DND-41 (cell line): ENCODE measurements at regions not wholly inside any gene's neighbourhood (a gene's known extent, or its start where the extent isn't known, plus 50 kb on each side); places are given as distances from the start of the nearest gene placed in this dataset.

ENCODE experiments used
- ATAC-seq: fragments of 200-7000 bp; cut with Tn5 transposase; 3 replicates; pipeline ENCODE4 v1.9.1; 2021; ENCODE audit warnings: low read depth; ENCODE audit not compliant: insufficient read depth
- DNase-seq: peaks from one replicate; pipeline ENCODE4 v3.0.0-alpha.2; 2020
- H2AFZ ChIP-seq: 2 replicates; pipeline ENCODE4 v1.6.0; 2012; ENCODE audit warnings: low read depth, low read length
- H3K27ac ChIP-seq: 2 replicates; pipeline ENCODE4 v1.5.1; 2012; ENCODE audit warnings: low read length, inconsistent platforms
- H3K27me3 ChIP-seq: fragments of 200-600 bp; sonication (generic); 2 replicates; pipeline ENCODE4 v1.6.0; 2012; ENCODE audit warnings: low read length, mild to moderate bottlenecking, inconsistent platforms; ENCODE audit not compliant: insufficient read depth, poor library complexity
- H3K36me3 ChIP-seq: 2 replicates; pipeline ENCODE4 v1.5.1; 2012; ENCODE audit warnings: low read length, inconsistent platforms; ENCODE audit not compliant: insufficient read depth
- H3K4me1 ChIP-seq: 2 replicates; pipeline ENCODE4 v1.5.1; 2012; ENCODE audit warnings: mild to moderate bottlenecking, low read length; ENCODE audit not compliant: insufficient read depth
- H3K4me2 ChIP-seq: 2 replicates; pipeline ENCODE4 v1.6.0; 2012; ENCODE audit warnings: mild to moderate bottlenecking, moderate library complexity, low read length, inconsistent platforms; ENCODE audit not compliant: insufficient read depth
- H3K4me3 ChIP-seq, 2 experiments: fragments of 200-600 bp in 1 of 2; shearing (Covaris generic) in 1 of 2; 2 replicates each; pipeline ENCODE4 v1.5.1; 2012 to 2016; ENCODE audit warnings: inconsistent platforms in 2 of 2, low read length in 2 of 2, mild to moderate bottlenecking in 2 of 2, low read depth in 1 of 2, moderate library complexity in 1 of 2
- H3K79me2 ChIP-seq: 2 replicates; pipeline ENCODE4 v1.6.0; 2012; ENCODE audit warnings: low read length, inconsistent platforms; ENCODE audit not compliant: insufficient read depth
- H3K9ac ChIP-seq: 2 replicates; pipeline ENCODE4 v1.6.0; 2012; ENCODE audit warnings: low read depth, mild to moderate bottlenecking, inconsistent platforms, low read length, moderate library complexity
- H3K9me3 ChIP-seq: 2 replicates; pipeline ENCODE4 v1.5.1; 2012; ENCODE audit warnings: low read length, moderate library complexity, mild to moderate bottlenecking, inconsistent platforms; ENCODE audit not compliant: insufficient read depth, severe bottlenecking
- H4K20me1 ChIP-seq: 2 replicates; pipeline ENCODE4 v1.6.0; 2012; ENCODE audit warnings: low read length; ENCODE audit not compliant: insufficient read depth
- EZH2 ChIP-seq: IDR thresholded peaks from 3 replicates; pipeline ENCODE4 v1.6.1; 2012; ENCODE audit warnings: borderline replicate concordance, low read depth, mild to moderate bottlenecking, moderate library complexity, low read length, inconsistent platforms; ENCODE audit not compliant: severe bottlenecking
- TF ChIP-seq, protein P1 (sequence below): IDR thresholded peaks from 2 replicates; pipeline ENCODE4 v1.5.1; 2012; ENCODE audit warnings: borderline replicate concordance, low read length, moderate library complexity, mild to moderate bottlenecking; ENCODE audit not compliant: poor library complexity, severe bottlenecking; ENCODE audit errors: extremely low read depth

DNA sequence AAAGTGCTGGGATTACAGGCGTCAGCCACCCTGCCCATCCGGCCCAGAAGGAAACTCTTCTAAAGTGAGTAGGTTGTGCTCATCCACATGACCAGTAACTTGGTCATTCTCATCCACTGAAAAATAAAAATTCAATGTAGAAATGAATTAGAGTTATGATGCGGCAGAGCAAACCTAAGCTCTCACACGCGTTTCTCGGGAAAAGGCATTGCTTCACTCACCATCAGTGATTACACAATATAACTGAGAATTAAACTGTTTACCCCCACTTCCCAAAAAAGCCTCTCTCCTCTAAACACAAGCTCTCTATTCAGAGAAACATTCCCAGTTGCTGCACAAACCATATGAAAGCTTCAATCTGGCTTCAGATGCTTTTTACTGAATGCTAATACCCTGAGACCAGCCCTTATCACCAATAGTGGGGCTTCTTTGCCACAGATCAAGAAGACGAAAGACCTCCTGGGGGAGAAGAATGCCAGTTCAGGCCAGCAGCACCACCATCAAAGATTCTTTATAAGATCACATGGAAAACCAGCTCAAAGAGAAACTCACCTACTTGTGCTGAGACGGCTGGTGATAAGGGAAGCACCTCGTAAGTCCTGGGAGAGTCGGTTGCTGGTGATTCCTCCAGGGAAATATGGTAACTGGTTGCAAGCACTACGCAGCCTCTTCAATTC is 121.5 kb upstream of the SFSWAP start:
- Histone ChIP-seq H3K4me1 (no peaks in the 10 kb centered on the region), H3K79me2 (no peaks in the 10 kb centered on the region), H3K36me3 (no peaks in the 10 kb centered on the region), H3K4me2 (no peak overlapping the region), H3K9ac (no peak overlapping the region), H3K9me3 (peaks cover 18% of the 10 kb centered on the region), H3K27me3 (no peaks in the 10 kb centered on the region), H3K27ac (no peak overlapping the region), H3K4me3 (no peak overlapping the region), H4K20me1 (no peaks in the 10 kb centered on the region), H2AFZ (no peak overlapping the region)
- ATAC-seq (no peak), DNase-seq (no peak)
- TF ChIP-seq, protein P1, sequence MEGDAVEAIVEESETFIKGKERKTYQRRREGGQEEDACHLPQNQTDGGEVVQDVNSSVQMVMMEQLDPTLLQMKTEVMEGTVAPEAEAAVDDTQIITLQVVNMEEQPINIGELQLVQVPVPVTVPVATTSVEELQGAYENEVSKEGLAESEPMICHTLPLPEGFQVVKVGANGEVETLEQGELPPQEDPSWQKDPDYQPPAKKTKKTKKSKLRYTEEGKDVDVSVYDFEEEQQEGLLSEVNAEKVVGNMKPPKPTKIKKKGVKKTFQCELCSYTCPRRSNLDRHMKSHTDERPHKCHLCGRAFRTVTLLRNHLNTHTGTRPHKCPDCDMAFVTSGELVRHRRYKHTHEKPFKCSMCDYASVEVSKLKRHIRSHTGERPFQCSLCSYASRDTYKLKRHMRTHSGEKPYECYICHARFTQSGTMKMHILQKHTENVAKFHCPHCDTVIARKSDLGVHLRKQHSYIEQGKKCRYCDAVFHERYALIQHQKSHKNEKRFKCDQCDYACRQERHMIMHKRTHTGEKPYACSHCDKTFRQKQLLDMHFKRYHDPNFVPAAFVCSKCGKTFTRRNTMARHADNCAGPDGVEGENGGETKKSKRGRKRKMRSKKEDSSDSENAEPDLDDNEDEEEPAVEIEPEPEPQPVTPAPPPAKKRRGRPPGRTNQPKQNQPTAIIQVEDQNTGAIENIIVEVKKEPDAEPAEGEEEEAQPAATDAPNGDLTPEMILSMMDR = no peak
- no peak for TF ChIP-seq EZH2

DNA sequence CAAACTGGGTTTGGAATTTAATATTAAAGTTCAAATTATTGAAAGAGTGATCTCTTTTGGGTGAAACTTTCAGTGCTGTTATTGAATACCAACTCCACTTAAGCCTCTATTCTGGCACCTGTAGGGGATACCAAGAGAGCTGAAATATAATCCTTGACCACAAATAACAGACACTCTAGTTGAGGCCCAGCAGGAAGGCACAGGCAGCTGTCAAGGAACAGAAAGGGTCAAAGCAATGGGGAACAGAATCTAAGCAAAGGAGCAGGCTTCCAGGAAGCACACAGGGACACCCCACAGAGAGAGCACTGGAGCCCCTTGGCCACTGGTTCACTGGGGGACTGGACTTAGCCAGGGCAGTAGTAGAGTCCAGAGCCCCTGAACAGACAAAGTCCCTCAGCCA is 120.9 kb upstream of the SFSWAP start:
- Histone ChIP-seq H3K4me1 (no peaks in the 10 kb centered on the region), H3K4me2 (no peak overlapping the region), H3K36me3 (no peaks in the 10 kb centered on the region), H3K79me2 (no peaks in the 10 kb centered on the region), H3K27me3 (no peaks in the 10 kb centered on the region), H3K4me3 (no peak overlapping the region), H3K9ac (no peak overlapping the region), H3K9me3 (peaks cover 18% of the 10 kb centered on the region), H4K20me1 (no peaks in the 10 kb centered on the region), H2AFZ (no peak overlapping the region), H3K27ac (no peak overlapping the region)
- TF ChIP-seq, protein P1 = no peak
- TF ChIP-seq EZH2 = no peak
- ATAC-seq (no peak), DNase-seq (no peak)

DNA sequence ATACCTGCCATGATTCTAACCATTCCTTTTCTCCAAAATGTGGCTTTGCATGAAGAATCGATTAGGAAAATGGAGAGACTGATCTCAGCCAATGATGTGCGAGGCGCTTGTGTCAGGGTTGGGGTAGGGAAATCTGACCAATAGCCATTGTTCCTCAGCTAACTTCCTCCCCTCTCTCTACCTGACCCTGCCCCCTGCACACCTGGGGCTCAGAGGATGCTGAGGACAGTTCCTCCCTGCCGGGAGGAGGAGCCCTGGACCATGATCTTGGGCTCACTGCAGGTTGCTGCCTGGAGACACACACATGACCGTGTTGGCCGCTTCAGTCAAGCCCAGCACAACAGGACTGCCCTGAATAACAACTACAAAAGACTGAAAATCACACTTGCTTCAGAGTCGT is 119.8 kb upstream of the SFSWAP start:
- no peak for DNase-seq
- H3K4me2 ChIP-seq = no peak overlapping the region
- no peaks in the 10 kb centered on the region for H4K20me1 ChIP-seq
- H2AFZ ChIP-seq = no peak overlapping the region
- no peaks in the 10 kb centered on the region for H3K27me3 ChIP-seq
- H3K27ac ChIP-seq = no peak overlapping the region
- no peaks in the 10 kb centered on the region for H3K4me1 ChIP-seq
- TF ChIP-seq EZH2 = no peak
- TF ChIP-seq, protein P1 = no peak
- no peaks in the 10 kb centered on the region for H3K36me3 ChIP-seq
- no peak for ATAC-seq
- no peak overlapping the region for H3K9ac ChIP-seq
- H3K4me3 ChIP-seq = no peak overlapping the region
- no peaks in the 10 kb centered on the region for H3K79me2 ChIP-seq
- H3K9me3 ChIP-seq = peaks cover 18% of the 10 kb centered on the region
